ENCODE measurements at regions not wholly inside any gene's neighbourhood (a gene's known extent, or its start where the extent isn't known, plus 50 kb on each side); places are given as distances from the start of the nearest gene placed in this dataset.

DNA sequence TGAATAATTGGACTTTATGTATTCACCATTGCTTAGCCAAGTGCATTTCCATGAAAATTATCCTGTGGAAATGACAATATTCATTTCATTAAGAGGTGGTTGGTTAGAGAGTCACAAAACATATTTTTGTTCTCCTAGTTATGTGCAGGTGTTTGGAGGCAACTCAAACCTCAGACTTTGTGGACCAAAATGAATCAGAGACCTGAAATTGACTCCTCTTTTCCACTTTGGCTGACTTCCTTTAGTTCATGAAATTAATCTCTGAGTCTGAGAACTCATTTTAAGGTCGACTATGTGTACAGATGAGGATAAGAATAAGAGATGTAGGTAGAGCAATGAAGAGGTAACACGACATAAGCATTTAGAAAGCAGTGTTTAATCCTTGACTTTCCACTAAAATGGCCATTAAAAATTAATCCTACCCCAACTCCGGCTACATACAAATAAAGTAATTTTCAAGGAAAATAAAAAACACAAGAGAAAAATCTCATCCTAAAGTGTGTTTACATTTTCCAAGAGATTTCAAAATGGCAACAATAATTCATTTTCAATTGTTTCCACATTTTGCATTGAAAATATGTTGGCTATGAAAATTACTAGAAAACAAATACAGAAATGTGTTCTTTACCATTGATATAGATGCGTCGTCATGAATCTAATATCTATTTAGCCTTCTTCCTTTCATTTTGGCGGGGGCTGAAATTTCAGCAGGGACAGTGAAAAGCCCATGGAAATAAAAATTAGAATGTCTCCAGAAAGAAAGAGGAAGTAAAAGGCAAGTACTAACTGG lies 185.4 kb upstream of the CSNK1A1L start:
- TF ChIP-seq, protein P1, sequence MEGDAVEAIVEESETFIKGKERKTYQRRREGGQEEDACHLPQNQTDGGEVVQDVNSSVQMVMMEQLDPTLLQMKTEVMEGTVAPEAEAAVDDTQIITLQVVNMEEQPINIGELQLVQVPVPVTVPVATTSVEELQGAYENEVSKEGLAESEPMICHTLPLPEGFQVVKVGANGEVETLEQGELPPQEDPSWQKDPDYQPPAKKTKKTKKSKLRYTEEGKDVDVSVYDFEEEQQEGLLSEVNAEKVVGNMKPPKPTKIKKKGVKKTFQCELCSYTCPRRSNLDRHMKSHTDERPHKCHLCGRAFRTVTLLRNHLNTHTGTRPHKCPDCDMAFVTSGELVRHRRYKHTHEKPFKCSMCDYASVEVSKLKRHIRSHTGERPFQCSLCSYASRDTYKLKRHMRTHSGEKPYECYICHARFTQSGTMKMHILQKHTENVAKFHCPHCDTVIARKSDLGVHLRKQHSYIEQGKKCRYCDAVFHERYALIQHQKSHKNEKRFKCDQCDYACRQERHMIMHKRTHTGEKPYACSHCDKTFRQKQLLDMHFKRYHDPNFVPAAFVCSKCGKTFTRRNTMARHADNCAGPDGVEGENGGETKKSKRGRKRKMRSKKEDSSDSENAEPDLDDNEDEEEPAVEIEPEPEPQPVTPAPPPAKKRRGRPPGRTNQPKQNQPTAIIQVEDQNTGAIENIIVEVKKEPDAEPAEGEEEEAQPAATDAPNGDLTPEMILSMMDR (IDR thresholded peaks at IDR 0.05) = no peak
- no peak for TF ChIP-seq POLR2A (IDR thresholded peaks at IDR 0.05)
